GM18526 (cell line): ENCODE measurements at regions not wholly inside any gene's neighbourhood (a gene's known extent, or its start where the extent isn't known, plus 50 kb on each side); places are given as distances from the start of the nearest gene placed in this dataset.

Experiments
- POLR2A ChIP-seq: IDR thresholded peaks from 3 replicates; pipeline ENCODE4 v1.6.1; 2011; ENCODE audit not compliant: insufficient read length; ENCODE audit errors: extremely low read depth

GRCh38 chr1:244171241-244171985 is 120.3 kb downstream of the ZBTB18 start:
- no peak for TF ChIP-seq POLR2A

GRCh38 chr1:244173240-244173639 is 122.2 kb downstream of the ZBTB18 start:
- TF ChIP-seq POLR2A: no peak

- TF ChIP-seq POLR2A: no peak
Observed at GRCh38 chr1:244173769-244174168, 122.7 kb downstream of the ZBTB18 start.

GRCh38 chr1:244174922-244175521 is 123.9 kb downstream of the ZBTB18 start:
- TF ChIP-seq POLR2A: no peak

GRCh38 chr1:244176201-244176600 is 125.1 kb downstream of the ZBTB18 start:
- no peak for TF ChIP-seq POLR2A

GRCh38 chr1:244180256-244180655 is 129.2 kb downstream of the ZBTB18 start:
- TF ChIP-seq POLR2A: no peak

GRCh38 chr1:244181867-244182266 is 130.8 kb downstream of the ZBTB18 start:
- TF ChIP-seq POLR2A: no peak

GRCh38 chr1:244183037-244183436 is 132.0 kb downstream of the ZBTB18 start:
- TF ChIP-seq POLR2A: no peak

- no peak for TF ChIP-seq POLR2A
Observed at GRCh38 chr1:244186372-244186771, 135.3 kb downstream of the ZBTB18 start.

- TF ChIP-seq POLR2A: no peak
Observed at GRCh38 chr1:244187310-244187709, 136.2 kb downstream of the ZBTB18 start.

- TF ChIP-seq POLR2A: no peak
Observed at GRCh38 chr1:244191581-244191980, 140.5 kb downstream of the ZBTB18 start.

GRCh38 chr1:244192325-244192724 is 141.2 kb downstream of the ZBTB18 start:
- no peak for TF ChIP-seq POLR2A

- TF ChIP-seq POLR2A: no peak
Observed at GRCh38 chr1:244196571-244197285, 145.6 kb downstream of the ZBTB18 start.

GRCh38 chr1:244197851-244198375 is 146.8 kb downstream of the ZBTB18 start:
- no peak for TF ChIP-seq POLR2A

GRCh38 chr1:244199902-244200301 is 148.8 kb downstream of the ZBTB18 start:
- no peak for TF ChIP-seq POLR2A

- no peak for TF ChIP-seq POLR2A
Observed at GRCh38 chr1:244200596-244200995, 149.5 kb downstream of the ZBTB18 start.
